SK-N-SH treated with all-trans-retinoic acid at 6 μM for 48 hours (cell line): ENCODE measurements at regions not wholly inside any gene's neighbourhood (a gene's known extent, or its start where the extent isn't known, plus 50 kb on each side); places are given as distances from the start of the nearest gene placed in this dataset.

ENCODE experiments used
- ATAC-seq: fragments of 200-7000 bp; cut with Tn5 transposase; 3 replicates; pipeline ENCODE4 v1.9.1; 2020; ENCODE audit warnings: mild to moderate bottlenecking, moderate library complexity
- ARNTL ChIP-seq: fragments of 450-650 bp; formaldehyde crosslinking; IDR thresholded peaks from 2 replicates; pipeline ENCODE4 v1.5.0; 2020; ENCODE audit warnings: low read depth, mild to moderate bottlenecking, moderate library complexity, borderline replicate concordance
- ESRRG ChIP-seq: fragments of 250-450 bp; sonication (Bioruptor Pico); IDR thresholded peaks from 2 replicates; pipeline ENCODE4 v1.6.1; 2021; ENCODE audit warnings: mild to moderate bottlenecking
- GLIS3 ChIP-seq: fragments of 250-450 bp; sonication (Bioruptor Pico); IDR thresholded peaks from 2 replicates; pipeline ENCODE4 v1.5.0; 2020; ENCODE audit warnings: mild to moderate bottlenecking, moderate library complexity
- ISL1 ChIP-seq: fragments of 250-450 bp; sonication (Bioruptor Pico); IDR thresholded peaks from 2 replicates; pipeline ENCODE4 v2.1.2; 2022; ENCODE audit warnings: mild to moderate bottlenecking, moderate library complexity
- OSR1 ChIP-seq: fragments of 250-450 bp; sonication (Bioruptor Pico); IDR thresholded peaks from 2 replicates; pipeline ENCODE4 v1.8.0; 2022; ENCODE audit warnings: moderate library complexity, mild to moderate bottlenecking, inconsistent platforms
- PATZ1 ChIP-seq: fragments of 250-450 bp; sonication (Bioruptor Pico); IDR thresholded peaks from 2 replicates; pipeline ENCODE4 v1.8.0; 2020; ENCODE audit warnings: mild to moderate bottlenecking, moderate library complexity, borderline replicate concordance
- RARB ChIP-seq: fragments of 250-450 bp; sonication (Bioruptor Pico); IDR thresholded peaks from 2 replicates; pipeline ENCODE4 v1.8.0; 2021; ENCODE audit warnings: mild to moderate bottlenecking, moderate library complexity
- TCF4 ChIP-seq: fragments of 250-450 bp; sonication (Bioruptor Pico); IDR thresholded peaks from 2 replicates; pipeline ENCODE4 v1.8.0; 2021; ENCODE audit warnings: mild to moderate bottlenecking, moderate library complexity, borderline replicate concordance
- TSHZ2 ChIP-seq: fragments of 250-450 bp; sonication (Bioruptor Pico); IDR thresholded peaks from 2 replicates; pipeline ENCODE4 v1.5.0; 2020; ENCODE audit warnings: mild to moderate bottlenecking, moderate library complexity
- ZFP3 ChIP-seq: fragments of 250-450 bp; sonication (Bioruptor Pico); IDR thresholded peaks from 2 replicates; pipeline ENCODE4 v1.5.0; 2020; ENCODE audit warnings: mild to moderate bottlenecking, moderate library complexity
- ZFP30 ChIP-seq: fragments of 450-650 bp; formaldehyde crosslinking; IDR thresholded peaks from 2 replicates; pipeline ENCODE4 v1.5.0; 2022; ENCODE audit warnings: mild to moderate bottlenecking, moderate library complexity
- ZNF565 ChIP-seq: fragments of 450-650 bp; formaldehyde crosslinking; conservative IDR thresholded peaks from 2 replicates; pipeline ENCODE4 v1.5.0; 2020; ENCODE audit warnings: low read depth, mild to moderate bottlenecking, moderate library complexity
- ZNF70 ChIP-seq: fragments of 450-650 bp; formaldehyde crosslinking; IDR thresholded peaks from 2 replicates; pipeline ENCODE4 v1.5.0; 2020; ENCODE audit warnings: mild to moderate bottlenecking, moderate library complexity
- TF ChIP-seq, protein P1 (sequence below): fragments of 250-450 bp; sonication (Bioruptor Pico); IDR thresholded peaks from 2 replicates; pipeline ENCODE4 v1.5.1; 2021; ENCODE audit warnings: mild to moderate bottlenecking, moderate library complexity
- TF ChIP-seq, protein P2 (sequence below): fragments of 250-450 bp; sonication (Bioruptor Pico); IDR thresholded peaks from 2 replicates; pipeline ENCODE4 v1.8.0; 2021; ENCODE audit warnings: low read depth, mild to moderate bottlenecking, moderate library complexity, borderline replicate concordance
- TF ChIP-seq, protein P3 (sequence below): fragments of 250-450 bp; sonication (Bioruptor Pico); IDR thresholded peaks from 2 replicates; pipeline ENCODE4 v1.5.1; 2020; ENCODE audit warnings: low read depth, mild to moderate bottlenecking, moderate library complexity

DNA sequence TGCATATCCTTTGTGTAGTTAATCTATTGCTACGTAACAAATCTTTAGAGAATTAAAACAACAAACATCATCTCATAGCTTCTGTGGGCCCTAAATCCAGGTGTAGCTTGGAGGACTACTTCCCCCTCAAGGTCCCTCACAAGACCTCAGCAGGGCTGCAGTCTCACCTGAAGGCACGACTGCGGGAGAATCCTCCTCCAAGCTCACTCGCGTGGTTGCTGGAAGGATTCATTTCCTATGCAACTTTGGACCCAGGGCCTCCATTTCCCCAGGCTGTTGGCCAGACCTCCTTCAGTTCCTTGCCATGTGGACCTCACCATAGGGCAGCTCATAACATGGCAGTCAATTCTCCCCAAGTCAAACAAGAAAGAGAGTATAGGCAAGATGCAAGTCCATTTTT is 140.4 kb downstream of the OAT start:
- TF ChIP-seq ISL1, result no peak
- no peak for TF ChIP-seq PATZ1
- TF ChIP-seq, protein P1, sequence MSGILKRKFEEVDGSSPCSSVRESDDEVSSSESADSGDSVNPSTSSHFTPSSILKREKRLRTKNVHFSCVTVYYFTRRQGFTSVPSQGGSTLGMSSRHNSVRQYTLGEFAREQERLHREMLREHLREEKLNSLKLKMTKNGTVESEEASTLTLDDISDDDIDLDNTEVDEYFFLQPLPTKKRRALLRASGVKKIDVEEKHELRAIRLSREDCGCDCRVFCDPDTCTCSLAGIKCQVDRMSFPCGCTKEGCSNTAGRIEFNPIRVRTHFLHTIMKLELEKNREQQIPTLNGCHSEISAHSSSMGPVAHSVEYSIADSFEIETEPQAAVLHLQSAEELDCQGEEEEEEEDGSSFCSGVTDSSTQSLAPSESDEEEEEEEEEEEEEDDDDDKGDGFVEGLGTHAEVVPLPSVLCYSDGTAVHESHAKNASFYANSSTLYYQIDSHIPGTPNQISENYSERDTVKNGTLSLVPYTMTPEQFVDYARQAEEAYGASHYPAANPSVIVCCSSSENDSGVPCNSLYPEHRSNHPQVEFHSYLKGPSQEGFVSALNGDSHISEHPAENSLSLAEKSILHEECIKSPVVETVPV, result no peak
- no peak for TF ChIP-seq TSHZ2
- TF ChIP-seq TCF4 (CRISPR knock-in tag), result no peak
- TF ChIP-seq ZNF565, result no peak
- TF ChIP-seq, protein P2, sequence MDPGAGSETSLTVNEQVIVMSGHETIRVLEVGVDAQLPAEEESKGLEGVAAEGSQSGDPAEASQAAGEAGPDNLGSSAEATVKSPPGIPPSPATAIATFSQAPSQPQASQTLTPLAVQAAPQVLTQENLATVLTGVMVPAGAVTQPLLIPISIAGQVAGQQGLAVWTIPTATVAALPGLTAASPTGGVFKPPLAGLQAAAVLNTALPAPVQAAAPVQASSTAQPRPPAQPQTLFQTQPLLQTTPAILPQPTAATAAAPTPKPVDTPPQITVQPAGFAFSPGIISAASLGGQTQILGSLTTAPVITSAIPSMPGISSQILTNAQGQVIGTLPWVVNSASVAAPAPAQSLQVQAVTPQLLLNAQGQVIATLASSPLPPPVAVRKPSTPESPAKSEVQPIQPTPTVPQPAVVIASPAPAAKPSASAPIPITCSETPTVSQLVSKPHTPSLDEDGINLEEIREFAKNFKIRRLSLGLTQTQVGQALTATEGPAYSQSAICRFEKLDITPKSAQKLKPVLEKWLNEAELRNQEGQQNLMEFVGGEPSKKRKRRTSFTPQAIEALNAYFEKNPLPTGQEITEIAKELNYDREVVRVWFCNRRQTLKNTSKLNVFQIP (CRISPR knock-in tag), result no peak
- no peak for ATAC-seq

DNA sequence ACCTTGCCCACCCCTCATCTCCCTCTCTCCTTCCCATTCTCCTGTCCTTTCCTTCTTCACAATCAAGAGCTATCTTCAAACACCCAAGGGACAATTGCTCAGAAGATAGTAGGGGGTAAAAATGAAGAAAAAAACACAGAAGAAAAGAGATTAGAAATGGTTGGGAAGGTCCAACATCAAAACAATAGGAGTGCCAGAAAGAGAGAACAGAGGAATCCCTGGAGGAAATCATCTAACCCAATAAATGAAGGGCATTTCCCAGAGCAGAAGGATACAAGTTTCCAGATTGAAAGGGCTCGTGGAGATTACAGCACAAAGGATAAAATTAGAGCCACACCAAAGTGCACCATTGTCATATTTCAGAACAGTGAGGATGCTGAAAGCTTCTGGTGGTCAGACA is 145.6 kb downstream of the OAT start:
- ATAC-seq, result no peak
- TF ChIP-seq RARB (CRISPR knock-in tag) (no peak), ESRRG (CRISPR knock-in tag) (no peak), TSHZ2 (no peak), GLIS3 (CRISPR knock-in tag) (no peak), ARNTL (CRISPR knock-in tag) (no peak), TCF4 (CRISPR knock-in tag) (no peak), OSR1 (CRISPR knock-in tag) (no peak), ZFP30 (CRISPR knock-in tag) (no peak), ZFP3 (CRISPR knock-in tag) (no peak), ZNF70 (CRISPR knock-in tag) (no peak), PATZ1 (no peak)
- TF ChIP-seq, protein P1, result no peak
- TF ChIP-seq, protein P3, sequence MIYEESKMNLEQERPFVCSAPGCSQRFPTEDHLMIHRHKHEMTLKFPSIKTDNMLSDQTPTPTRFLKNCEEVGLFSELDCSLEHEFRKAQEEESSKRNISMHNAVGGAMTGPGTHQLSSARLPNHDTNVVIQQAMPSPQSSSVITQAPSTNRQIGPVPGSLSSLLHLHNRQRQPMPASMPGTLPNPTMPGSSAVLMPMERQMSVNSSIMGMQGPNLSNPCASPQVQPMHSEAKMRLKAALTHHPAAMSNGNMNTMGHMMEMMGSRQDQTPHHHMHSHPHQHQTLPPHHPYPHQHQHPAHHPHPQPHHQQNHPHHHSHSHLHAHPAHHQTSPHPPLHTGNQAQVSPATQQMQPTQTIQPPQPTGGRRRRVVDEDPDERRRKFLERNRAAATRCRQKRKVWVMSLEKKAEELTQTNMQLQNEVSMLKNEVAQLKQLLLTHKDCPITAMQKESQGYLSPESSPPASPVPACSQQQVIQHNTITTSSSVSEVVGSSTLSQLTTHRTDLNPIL, result no peak
